ENCODE measurements at regions not wholly inside any gene's neighbourhood (a gene's known extent, or its start where the extent isn't known, plus 50 kb on each side); places are given as distances from the start of the nearest gene placed in this dataset.

DNA sequence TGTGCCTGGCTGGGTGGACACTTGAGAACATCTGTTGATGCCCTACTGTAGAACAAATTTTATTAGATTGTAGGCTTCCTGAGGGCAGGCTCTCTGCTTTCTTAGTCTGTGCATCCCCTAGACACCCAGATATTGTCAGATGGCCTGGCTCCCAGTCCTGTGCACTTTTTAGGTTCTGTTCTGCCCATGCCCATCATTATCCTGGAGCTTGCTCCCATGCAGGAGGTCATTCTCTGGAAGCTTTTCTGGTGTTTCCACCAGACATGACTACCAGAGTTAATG lies 213.3 kb downstream of the MYCN start:
- TF ChIP-seq, protein P1, sequence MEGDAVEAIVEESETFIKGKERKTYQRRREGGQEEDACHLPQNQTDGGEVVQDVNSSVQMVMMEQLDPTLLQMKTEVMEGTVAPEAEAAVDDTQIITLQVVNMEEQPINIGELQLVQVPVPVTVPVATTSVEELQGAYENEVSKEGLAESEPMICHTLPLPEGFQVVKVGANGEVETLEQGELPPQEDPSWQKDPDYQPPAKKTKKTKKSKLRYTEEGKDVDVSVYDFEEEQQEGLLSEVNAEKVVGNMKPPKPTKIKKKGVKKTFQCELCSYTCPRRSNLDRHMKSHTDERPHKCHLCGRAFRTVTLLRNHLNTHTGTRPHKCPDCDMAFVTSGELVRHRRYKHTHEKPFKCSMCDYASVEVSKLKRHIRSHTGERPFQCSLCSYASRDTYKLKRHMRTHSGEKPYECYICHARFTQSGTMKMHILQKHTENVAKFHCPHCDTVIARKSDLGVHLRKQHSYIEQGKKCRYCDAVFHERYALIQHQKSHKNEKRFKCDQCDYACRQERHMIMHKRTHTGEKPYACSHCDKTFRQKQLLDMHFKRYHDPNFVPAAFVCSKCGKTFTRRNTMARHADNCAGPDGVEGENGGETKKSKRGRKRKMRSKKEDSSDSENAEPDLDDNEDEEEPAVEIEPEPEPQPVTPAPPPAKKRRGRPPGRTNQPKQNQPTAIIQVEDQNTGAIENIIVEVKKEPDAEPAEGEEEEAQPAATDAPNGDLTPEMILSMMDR (IDR thresholded peaks at IDR 0.05; ENCODE audit: unreplicated experiment), result no peak
- H3K4me1 Mint-ChIP-seq (ENCODE audit: unreplicated experiment), result peaks cover 8% of the 10 kb centered on the region
- H3K27me3 Mint-ChIP-seq (ENCODE audit: unreplicated experiment), result no peaks in the 10 kb centered on the region
- no peaks in the 10 kb centered on the region for H3K9me3 Mint-ChIP-seq (ENCODE audit: unreplicated experiment)
- H3K27ac Mint-ChIP-seq (ENCODE audit: unreplicated experiment), result no peak overlapping the region
- no peak for DNase-seq (ENCODE audit: low spot score)
- H3K36me3 Mint-ChIP-seq (ENCODE audit: low read depth, unreplicated experiment), result no peaks in the 10 kb centered on the region
- H3K4me3 Mint-ChIP-seq (ENCODE audit: unreplicated experiment), result no peak overlapping the region

DNA sequence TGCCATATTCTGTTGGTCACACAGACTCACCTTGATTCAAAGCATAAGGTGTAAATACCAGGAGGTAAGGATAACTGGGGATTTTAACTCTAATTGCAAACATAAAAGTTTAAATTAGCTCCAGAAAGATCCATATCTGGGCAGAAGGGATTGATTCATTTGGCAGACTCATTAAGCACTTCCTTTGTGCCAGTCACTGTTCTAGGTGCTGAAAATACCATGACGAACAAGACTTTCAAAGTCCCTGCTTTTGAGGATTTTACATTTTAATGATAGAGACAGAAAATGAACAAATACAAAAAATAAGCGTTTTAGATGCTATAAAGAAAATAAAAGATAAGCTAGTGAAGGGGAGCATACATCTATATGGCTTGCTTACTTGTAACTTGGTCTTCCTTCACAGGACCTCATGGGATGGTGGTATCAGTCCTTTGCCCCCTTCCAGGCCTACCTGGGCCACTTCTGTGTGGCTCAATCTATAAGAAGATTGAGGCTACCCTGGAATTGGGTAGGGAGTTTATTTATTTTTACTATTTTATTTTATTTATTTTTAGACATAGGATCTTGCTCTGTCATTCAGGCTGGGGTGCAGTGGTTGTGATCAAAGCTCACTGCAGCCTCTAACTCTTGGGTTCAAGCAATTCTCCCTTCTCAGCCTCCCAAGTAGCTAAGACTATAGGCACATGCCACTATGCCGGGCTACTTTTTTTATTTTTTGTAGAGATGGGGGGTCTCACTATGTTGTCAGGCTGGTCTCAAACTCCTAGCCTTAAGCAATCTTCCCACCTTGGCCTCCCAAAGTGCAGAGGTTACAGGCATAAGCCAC lies 212.8 kb downstream of the MYCN start:
- Mint-ChIP-seq H3K4me1 (ENCODE audit: unreplicated experiment) (peaks cover 5% of the 10 kb centered on the region), H3K9me3 (ENCODE audit: unreplicated experiment) (no peaks in the 10 kb centered on the region), H3K27me3 (ENCODE audit: unreplicated experiment) (no peaks in the 10 kb centered on the region), H3K4me3 (ENCODE audit: unreplicated experiment) (no peak overlapping the region), H3K27ac (ENCODE audit: unreplicated experiment) (no peak overlapping the region), H3K36me3 (ENCODE audit: low read depth, unreplicated experiment) (no peaks in the 10 kb centered on the region)
- DNase-seq (ENCODE audit: low spot score), result no peak
- TF ChIP-seq, protein P1 (IDR thresholded peaks at IDR 0.05; ENCODE audit: unreplicated experiment), result no peak

DNA sequence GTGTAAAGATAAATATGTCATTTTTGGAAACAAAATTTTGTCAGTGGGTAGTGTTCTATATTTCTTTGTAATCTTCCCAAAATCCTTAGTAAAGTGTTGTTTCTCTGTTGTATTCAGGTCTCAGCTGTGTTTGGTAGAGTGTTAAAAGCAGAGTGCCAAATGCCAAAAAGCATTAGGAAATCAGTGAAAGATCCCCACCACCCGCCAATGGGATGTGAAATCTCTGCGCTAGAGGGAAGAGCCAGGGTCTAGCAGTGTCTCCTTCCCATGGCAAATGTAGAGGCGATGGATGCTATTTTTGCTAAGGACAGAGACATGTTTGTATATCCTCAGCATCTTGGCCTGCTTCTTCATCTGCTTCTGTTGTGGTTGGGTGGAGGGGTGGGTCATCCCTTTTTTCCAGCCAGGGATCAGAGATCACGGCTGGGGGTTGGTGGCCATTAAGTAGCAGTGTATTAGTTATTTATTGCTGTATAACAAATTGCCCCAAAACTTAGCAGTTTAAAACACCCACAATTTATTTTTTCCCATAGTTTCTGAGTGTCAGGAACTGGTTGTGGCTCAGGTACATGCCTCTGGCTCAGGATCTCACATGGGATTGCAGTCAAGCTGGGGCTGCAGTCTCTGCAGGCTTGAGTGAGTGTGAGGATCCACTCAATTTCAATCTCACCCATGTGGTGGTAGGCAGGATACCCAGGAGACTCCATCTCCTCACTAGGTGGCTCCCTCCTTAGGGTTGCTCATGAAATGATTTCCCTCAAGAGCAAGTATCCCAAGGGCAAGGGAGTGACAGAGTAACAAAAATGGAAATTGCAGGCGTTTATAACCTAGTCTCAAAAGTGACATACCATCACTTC lies 211.9 kb downstream of the MYCN start:
- H3K4me1 Mint-ChIP-seq (ENCODE audit: unreplicated experiment), result peaks cover 3% of the 10 kb centered on the region
- no peaks in the 10 kb centered on the region for H3K27me3 Mint-ChIP-seq (ENCODE audit: unreplicated experiment)
- no peaks in the 10 kb centered on the region for H3K36me3 Mint-ChIP-seq (ENCODE audit: low read depth, unreplicated experiment)
- H3K9me3 Mint-ChIP-seq (ENCODE audit: unreplicated experiment), result no peaks in the 10 kb centered on the region
- TF ChIP-seq, protein P1 (IDR thresholded peaks at IDR 0.05; ENCODE audit: unreplicated experiment), result no peak
- DNase-seq (ENCODE audit: low spot score), result no peak
- no peak overlapping the region for H3K4me3 Mint-ChIP-seq (ENCODE audit: unreplicated experiment)
- H3K27ac Mint-ChIP-seq (ENCODE audit: unreplicated experiment), result no peak overlapping the region

DNA sequence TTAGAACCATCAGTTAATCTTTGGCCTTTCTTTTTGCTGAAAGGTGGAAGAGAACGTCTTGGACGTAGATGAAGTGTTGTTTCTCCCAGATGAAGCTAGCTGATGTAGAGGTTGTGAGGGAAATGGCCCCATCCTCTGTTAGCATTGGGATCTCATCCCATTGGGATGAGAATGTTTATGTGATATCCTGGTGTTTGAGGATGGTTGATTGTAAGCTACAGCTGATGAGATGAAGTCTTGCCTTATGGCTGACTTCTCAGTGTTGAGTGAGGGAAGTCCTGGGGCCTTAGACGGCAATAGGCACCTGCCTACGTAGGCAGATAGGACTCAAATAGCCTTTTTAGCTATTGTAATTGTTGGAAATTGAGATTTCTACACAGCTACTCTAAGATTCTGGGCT lies 211.3 kb downstream of the MYCN start:
- Mint-ChIP-seq H3K36me3 (ENCODE audit: low read depth, unreplicated experiment) (no peaks in the 10 kb centered on the region), H3K9me3 (ENCODE audit: unreplicated experiment) (no peaks in the 10 kb centered on the region), H3K4me3 (ENCODE audit: unreplicated experiment) (no peak overlapping the region), H3K27me3 (ENCODE audit: unreplicated experiment) (no peaks in the 10 kb centered on the region), H3K4me1 (ENCODE audit: unreplicated experiment) (peaks cover 3% of the 10 kb centered on the region), H3K27ac (ENCODE audit: unreplicated experiment) (no peak overlapping the region)
- no peak for DNase-seq (ENCODE audit: low spot score)
- TF ChIP-seq, protein P1 (IDR thresholded peaks at IDR 0.05; ENCODE audit: unreplicated experiment), result no peak

DNA sequence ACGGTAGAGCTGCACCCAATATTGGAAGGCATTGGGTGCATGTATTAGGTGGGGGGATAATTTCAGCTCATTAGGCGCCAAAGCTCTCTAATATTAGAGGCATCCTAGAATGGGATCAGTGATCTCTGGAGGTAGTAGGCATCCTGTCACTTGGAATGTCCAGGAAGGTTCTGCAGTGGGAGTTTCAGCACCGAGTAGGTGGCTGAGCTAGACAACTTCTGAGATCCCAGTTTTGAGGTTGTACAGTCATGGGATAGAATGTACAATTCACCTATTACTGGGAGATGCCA lies 210.9 kb downstream of the MYCN start:
- Mint-ChIP-seq H3K9me3 (ENCODE audit: unreplicated experiment) (no peaks in the 10 kb centered on the region), H3K36me3 (ENCODE audit: low read depth, unreplicated experiment) (no peaks in the 10 kb centered on the region), H3K27ac (ENCODE audit: unreplicated experiment) (no peak overlapping the region), H3K4me1 (ENCODE audit: unreplicated experiment) (peaks cover 3% of the 10 kb centered on the region), H3K27me3 (ENCODE audit: unreplicated experiment) (no peaks in the 10 kb centered on the region), H3K4me3 (ENCODE audit: unreplicated experiment) (no peak overlapping the region)
- TF ChIP-seq, protein P1 (IDR thresholded peaks at IDR 0.05; ENCODE audit: unreplicated experiment), result no peak
- no peak for DNase-seq (ENCODE audit: low spot score)

All from endothelial cell (in vitro differentiated cells).